Neural crest cell (in vitro differentiated cells): ENCODE measurements at regions not wholly inside any gene's neighbourhood (a gene's known extent, or its start where the extent isn't known, plus 50 kb on each side); places are given as distances from the start of the nearest gene placed in this dataset.
"Not testable (repeated sequence)": the region's sequence is repeated elsewhere in the genome, so short reads cannot be mapped to it uniquely, and the experiment has no call there.

ENCODE experiments used
- DNase-seq: peaks from one replicate; pipeline ENCODE4 v3.0.0; 2021; ENCODE audit warnings: low read depth, mixed read lengths, low spot score
- H3K27ac Mint-ChIP-seq: one replicate; pipeline ENCODE4 v1.8.0; 2021; ENCODE audit warnings: mild to moderate bottlenecking, mixed read lengths; ENCODE audit not compliant: unreplicated experiment
- H3K27me3 Mint-ChIP-seq: 2 replicates; pipeline ENCODE4 v1.8.0; 2021; ENCODE audit warnings: low read depth, mild to moderate bottlenecking, mixed read lengths
- H3K36me3 Mint-ChIP-seq: 2 replicates; pipeline ENCODE4 v1.8.0; 2021; ENCODE audit warnings: low read depth, mild to moderate bottlenecking, mixed read lengths
- H3K4me1 Mint-ChIP-seq: 2 replicates; pipeline ENCODE4 v1.8.0; 2021; ENCODE audit warnings: mixed read lengths
- H3K4me3 Mint-ChIP-seq: one replicate; pipeline ENCODE4 v1.8.0; 2021; ENCODE audit warnings: mild to moderate bottlenecking, mixed read lengths
- H3K9me3 Mint-ChIP-seq: 2 replicates; pipeline ENCODE4 v1.8.0; 2021; ENCODE audit warnings: mixed read lengths
- TF ChIP-seq, protein P1 (sequence below): fragments of 200-600 bp; sonication (generic); conservative IDR thresholded peaks from 2 replicates; pipeline ENCODE4 v1.5.0; 2021; ENCODE audit warnings: antibody characterized with exemption, mild to moderate bottlenecking

DNA sequence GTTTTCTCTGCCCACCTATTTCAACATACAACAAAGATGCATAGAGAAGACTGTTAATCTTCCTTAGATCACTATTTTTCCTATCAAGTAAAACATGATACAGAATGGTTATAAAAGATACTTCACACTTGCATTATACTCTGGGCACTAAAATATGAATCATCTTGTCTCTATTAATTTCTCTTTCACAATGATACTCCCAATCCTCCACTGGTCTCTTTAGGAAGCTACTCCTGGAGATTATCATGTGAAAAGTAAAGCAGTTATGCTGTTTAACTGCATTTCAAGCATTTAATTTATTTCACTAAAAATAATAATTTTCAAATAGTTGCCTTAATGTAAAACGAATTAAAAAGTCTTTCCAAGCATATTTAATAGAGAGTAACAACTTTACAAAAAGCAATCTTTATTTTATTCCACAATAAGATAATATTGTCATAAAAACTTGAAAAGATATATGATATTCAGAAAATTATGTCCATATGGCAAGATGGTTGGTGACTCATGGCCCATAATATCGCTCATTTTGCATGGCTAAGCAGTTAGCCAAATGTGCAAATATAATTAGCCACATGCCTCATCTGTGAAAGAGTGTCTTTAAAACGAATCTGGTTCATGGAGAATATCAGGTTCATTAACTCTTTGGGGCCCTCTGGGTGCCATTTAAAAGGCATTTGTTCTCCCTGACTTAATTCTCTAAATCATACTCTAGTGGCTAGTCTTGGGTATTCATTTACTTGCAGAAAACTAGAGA lies 1569.0 kb upstream of the B3GALT2 start:
- TF ChIP-seq, protein P1, sequence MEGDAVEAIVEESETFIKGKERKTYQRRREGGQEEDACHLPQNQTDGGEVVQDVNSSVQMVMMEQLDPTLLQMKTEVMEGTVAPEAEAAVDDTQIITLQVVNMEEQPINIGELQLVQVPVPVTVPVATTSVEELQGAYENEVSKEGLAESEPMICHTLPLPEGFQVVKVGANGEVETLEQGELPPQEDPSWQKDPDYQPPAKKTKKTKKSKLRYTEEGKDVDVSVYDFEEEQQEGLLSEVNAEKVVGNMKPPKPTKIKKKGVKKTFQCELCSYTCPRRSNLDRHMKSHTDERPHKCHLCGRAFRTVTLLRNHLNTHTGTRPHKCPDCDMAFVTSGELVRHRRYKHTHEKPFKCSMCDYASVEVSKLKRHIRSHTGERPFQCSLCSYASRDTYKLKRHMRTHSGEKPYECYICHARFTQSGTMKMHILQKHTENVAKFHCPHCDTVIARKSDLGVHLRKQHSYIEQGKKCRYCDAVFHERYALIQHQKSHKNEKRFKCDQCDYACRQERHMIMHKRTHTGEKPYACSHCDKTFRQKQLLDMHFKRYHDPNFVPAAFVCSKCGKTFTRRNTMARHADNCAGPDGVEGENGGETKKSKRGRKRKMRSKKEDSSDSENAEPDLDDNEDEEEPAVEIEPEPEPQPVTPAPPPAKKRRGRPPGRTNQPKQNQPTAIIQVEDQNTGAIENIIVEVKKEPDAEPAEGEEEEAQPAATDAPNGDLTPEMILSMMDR = no peak
- H3K4me1 Mint-ChIP-seq = no peaks in the 10 kb centered on the region
- no peaks in the 10 kb centered on the region for H3K27me3 Mint-ChIP-seq
- no peak overlapping the region for H3K4me3 Mint-ChIP-seq
- H3K9me3 Mint-ChIP-seq = peaks cover 2% of the 10 kb centered on the region
- no peak for DNase-seq
- no peak overlapping the region for H3K27ac Mint-ChIP-seq
- H3K36me3 Mint-ChIP-seq = no peaks in the 10 kb centered on the region

DNA sequence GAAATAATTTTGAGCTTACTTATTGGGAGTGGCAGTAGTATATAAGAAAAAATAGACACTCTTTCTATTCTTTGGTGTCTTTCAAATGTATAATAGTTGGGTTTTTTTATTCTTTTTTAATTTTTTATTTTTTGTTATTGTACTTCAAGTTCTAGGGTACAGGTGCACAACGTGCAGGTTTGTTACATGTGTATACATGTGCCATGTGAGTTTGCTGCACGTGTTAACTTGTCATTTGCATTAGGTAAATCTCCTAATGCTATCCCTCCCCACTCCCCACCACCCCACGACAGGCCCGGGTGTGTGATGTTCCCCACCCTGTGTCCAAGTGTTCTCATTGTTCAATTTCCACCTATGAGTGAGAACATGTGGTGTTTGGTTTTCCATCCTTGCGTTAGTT lies 1552.4 kb upstream of the B3GALT2 start:
- not testable (repeated sequence) for H3K4me3 Mint-ChIP-seq, DNase-seq, H3K27ac Mint-ChIP-seq, H3K27me3 Mint-ChIP-seq, H3K36me3 Mint-ChIP-seq, H3K9me3 Mint-ChIP-seq
- H3K4me1 Mint-ChIP-seq = peaks cover 14% of the 10 kb centered on the region

DNA sequence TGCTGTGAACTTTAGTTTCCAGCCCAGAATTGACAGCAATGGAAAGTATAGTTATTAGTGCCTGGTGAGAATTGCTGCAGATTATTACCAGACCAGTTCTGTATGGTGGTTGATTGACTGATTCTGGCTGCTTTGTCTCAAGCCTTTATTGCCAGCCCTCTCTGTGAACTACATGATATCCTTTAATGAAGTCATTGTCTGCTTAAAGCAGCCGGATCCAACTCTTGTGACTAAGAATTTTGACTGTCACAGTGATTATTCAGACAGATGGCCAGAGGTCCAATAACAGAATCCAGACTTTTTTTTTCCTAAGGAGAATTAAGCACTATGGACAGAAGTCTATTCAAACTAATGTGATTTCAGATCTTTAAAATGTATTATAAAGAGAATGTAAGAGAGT lies 1548.6 kb upstream of the B3GALT2 start:
- no peak for DNase-seq
- H3K27me3 Mint-ChIP-seq = no peaks in the 10 kb centered on the region
- no peak overlapping the region for H3K27ac Mint-ChIP-seq
- TF ChIP-seq, protein P1 = no peak
- no peaks in the 10 kb centered on the region for H3K36me3 Mint-ChIP-seq
- H3K9me3 Mint-ChIP-seq = no peaks in the 10 kb centered on the region
- peaks cover 14% of the 10 kb centered on the region for H3K4me1 Mint-ChIP-seq
- H3K4me3 Mint-ChIP-seq = no peak overlapping the region

DNA sequence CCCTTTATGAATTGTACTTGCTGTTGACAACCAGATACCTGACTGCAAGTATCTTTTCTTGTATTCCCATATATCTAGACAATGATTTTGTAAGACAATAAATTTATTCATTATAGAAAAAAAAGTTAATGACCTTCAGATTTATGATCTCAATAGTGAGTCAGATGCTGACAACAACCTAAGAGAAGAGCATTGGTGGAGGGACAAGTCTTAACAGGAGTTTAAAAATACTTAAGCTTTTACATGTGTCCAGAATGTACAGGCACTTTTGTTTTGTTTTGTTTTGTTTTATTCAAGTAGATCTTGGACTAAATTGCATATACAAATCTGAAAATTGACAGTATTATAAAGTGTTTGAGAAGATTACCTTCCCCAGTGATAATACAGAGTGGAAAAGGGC lies 1544.6 kb upstream of the B3GALT2 start:
- no peak for DNase-seq
- no peaks in the 10 kb centered on the region for H3K9me3 Mint-ChIP-seq
- H3K27me3 Mint-ChIP-seq = no peaks in the 10 kb centered on the region
- H3K36me3 Mint-ChIP-seq = no peaks in the 10 kb centered on the region
- H3K27ac Mint-ChIP-seq = no peak overlapping the region
- TF ChIP-seq, protein P1 = no peak
- peaks cover 14% of the 10 kb centered on the region for H3K4me1 Mint-ChIP-seq
- H3K4me3 Mint-ChIP-seq = no peak overlapping the region

DNA sequence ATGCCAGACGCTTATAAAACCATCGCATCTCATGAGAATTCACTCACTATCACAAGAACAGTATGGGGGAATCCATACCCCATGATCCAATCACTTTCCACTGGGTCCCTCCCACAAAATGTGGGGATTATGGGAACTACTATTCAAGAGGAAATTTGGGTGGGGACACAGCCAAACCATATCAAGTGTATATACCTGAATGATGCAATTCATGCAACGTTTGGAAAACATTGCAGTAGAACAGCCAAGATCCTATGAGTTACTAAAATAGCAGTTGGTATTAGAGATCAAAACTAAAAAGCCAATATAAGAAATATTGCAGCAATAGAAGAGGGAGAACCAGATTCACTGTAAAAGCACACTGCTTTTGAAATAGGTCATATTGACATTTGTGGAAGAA lies 1543.9 kb upstream of the B3GALT2 start:
- no peaks in the 10 kb centered on the region for H3K27me3 Mint-ChIP-seq
- no peaks in the 10 kb centered on the region for H3K36me3 Mint-ChIP-seq
- peaks cover 9% of the 10 kb centered on the region for H3K4me1 Mint-ChIP-seq
- H3K9me3 Mint-ChIP-seq = no peaks in the 10 kb centered on the region
- TF ChIP-seq, protein P1 = no peak
- no peak overlapping the region for H3K27ac Mint-ChIP-seq
- DNase-seq = no peak
- H3K4me3 Mint-ChIP-seq = no peak overlapping the region

DNA sequence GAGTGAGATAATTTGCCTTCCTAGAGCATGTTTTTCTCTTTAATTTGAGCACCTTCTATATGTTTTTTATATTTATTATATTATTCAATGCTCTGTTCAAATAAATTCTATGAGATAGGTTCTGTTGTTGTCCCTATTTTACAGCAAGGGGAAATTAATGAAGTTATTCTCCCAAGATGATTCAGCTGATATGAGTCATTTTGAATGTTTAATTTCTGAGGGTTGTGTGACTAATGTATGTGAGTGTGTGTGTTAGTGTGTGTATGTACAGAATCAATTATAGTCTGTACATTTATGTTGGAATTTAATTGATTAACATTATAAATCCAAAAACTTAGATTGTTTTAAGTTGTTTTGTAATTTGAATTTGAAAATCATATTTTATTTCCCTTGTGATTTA lies 1536.7 kb upstream of the B3GALT2 start:
- no peak for DNase-seq
- Mint-ChIP-seq H3K27me3 (no peaks in the 10 kb centered on the region), H3K4me1 (no peaks in the 10 kb centered on the region), H3K9me3 (no peaks in the 10 kb centered on the region), H3K4me3 (no peak overlapping the region), H3K36me3 (no peaks in the 10 kb centered on the region), H3K27ac (no peak overlapping the region)
- TF ChIP-seq, protein P1 = no peak
